Activated naive CD4-positive, alpha-beta T cell treated with anti-CD3 and anti-CD28 coated beads, Interleukin-2, amount 10 ng/mL, durations not matched to agents 7 days and 5 days (primary cell): ENCODE measurements at regions not wholly inside any gene's neighbourhood (a gene's known extent, or its start where the extent isn't known, plus 50 kb on each side); places are given as distances from the start of the nearest gene placed in this dataset.
"Not testable (repeated sequence)": the region's sequence is repeated elsewhere in the genome, so short reads cannot be mapped to it uniquely, and the experiment has no call there.

Experiments used
- CTCF ChIA-PET: fragments of 350-600 bp; sonication (Branson Sonifier 250); formaldehyde crosslinking; loops from one replicate; lab custom pipeline; 2021; ENCODE audit warnings: antibody characterized with exemption; lab: Charles Lee
- DNase-seq: peaks from one replicate; pipeline ENCODE4 v3.0.0-alpha.2; 2020
- H3K27ac Mint-ChIP-seq: one replicate; pipeline ENCODE4 v1.8.0; 2021; ENCODE audit warnings: mild to moderate bottlenecking, moderate library complexity, mixed read lengths
- H3K27me3 Mint-ChIP-seq: one replicate; pipeline ENCODE4 v1.8.0; 2021; ENCODE audit warnings: mild to moderate bottlenecking, mixed read lengths
- H3K36me3 Mint-ChIP-seq: one replicate; pipeline ENCODE4 v1.8.0; 2021; ENCODE audit warnings: mixed read lengths
- H3K4me1 Mint-ChIP-seq: one replicate; pipeline ENCODE4 v1.8.0; 2021; ENCODE audit warnings: mixed read lengths
- H3K4me3 Mint-ChIP-seq: one replicate; pipeline ENCODE4 v1.8.0; 2021; ENCODE audit warnings: mild to moderate bottlenecking, moderate library complexity, mixed read lengths
- H3K9me3 Mint-ChIP-seq: one replicate; pipeline ENCODE4 v1.8.0; 2021; ENCODE audit warnings: mixed read lengths

GRCh38 chr3:88812576-88812975 is 294.8 kb upstream of the EPHA3 start:
- H3K27ac Mint-ChIP-seq, result no peak overlapping the region
- no peak for DNase-seq
- H3K4me1 Mint-ChIP-seq, result no peaks in the 10 kb centered on the region
- no peak overlapping the region for H3K4me3 Mint-ChIP-seq
- no peaks in the 10 kb centered on the region for H3K27me3 Mint-ChIP-seq
- CTCF ChIA-PET, result no interaction called here
- no peaks in the 10 kb centered on the region for H3K9me3 Mint-ChIP-seq
- no peaks in the 10 kb centered on the region for H3K36me3 Mint-ChIP-seq

GRCh38 chr3:88816445-88816844 is 291.0 kb upstream of the EPHA3 start:
- DNase-seq, result no peak
- no peak overlapping the region for H3K4me3 Mint-ChIP-seq
- no peaks in the 10 kb centered on the region for H3K36me3 Mint-ChIP-seq
- H3K4me1 Mint-ChIP-seq, result no peaks in the 10 kb centered on the region
- H3K27ac Mint-ChIP-seq, result no peak overlapping the region
- no peaks in the 10 kb centered on the region for H3K9me3 Mint-ChIP-seq
- CTCF ChIA-PET, result no interaction called here
- no peaks in the 10 kb centered on the region for H3K27me3 Mint-ChIP-seq

DNA sequence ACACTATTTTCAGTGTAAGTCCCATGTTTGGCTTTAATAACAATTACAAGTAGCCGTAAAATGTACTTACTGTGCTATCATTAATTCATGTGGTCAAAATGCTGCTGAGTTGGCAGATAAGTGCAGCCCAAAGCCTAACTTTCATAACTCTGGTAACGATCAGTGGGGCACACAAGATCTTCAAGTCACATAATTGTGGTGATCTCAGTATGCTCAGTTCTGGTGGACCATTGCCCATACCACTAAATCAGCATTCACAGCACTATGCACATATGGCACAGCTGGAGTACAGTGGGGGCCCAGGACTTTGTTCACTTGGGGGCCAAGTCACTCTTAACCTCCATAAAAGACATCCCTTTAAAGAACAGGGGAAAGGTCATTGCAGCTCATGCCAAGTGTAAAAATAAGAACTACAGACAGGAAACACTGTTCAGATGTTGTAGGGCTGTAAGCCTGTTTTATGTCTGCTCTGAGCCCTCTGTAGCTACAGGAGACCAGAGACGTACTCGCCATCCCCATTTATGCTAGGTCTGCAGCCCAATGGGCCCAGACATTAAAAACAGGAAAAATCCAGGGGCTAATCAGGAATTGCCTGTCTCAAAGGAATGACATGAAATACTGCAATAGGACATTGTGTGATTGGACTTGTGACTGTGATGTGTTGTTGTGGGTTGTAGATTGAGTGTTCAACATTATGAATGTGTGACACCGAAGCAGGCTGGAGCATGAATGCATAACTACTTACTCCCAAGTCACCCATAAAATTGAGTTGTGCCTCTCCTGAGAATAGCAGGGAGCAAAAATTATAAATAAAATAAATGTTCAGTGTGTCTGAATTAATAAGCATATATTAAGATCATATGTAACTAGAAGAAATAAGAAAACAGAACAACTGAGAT is 282.5 kb upstream of the EPHA3 start:
- CTCF ChIA-PET, result no interaction called here
- Mint-ChIP-seq H3K36me3 (no peaks in the 10 kb centered on the region), H3K9me3 (no peaks in the 10 kb centered on the region), H3K27ac (no peak overlapping the region), H3K27me3 (no peaks in the 10 kb centered on the region), H3K4me1 (no peaks in the 10 kb centered on the region), H3K4me3 (no peak overlapping the region)
- no peak for DNase-seq

GRCh38 chr3:88828466-88828865 is 279.0 kb upstream of the EPHA3 start:
- Mint-ChIP-seq H3K4me1 (no peaks in the 10 kb centered on the region), H3K9me3 (no peaks in the 10 kb centered on the region), H3K4me3 (no peak overlapping the region), H3K36me3 (no peaks in the 10 kb centered on the region), H3K27me3 (no peaks in the 10 kb centered on the region), H3K27ac (no peak overlapping the region)
- CTCF ChIA-PET, result no interaction called here
- no peak for DNase-seq

DNA sequence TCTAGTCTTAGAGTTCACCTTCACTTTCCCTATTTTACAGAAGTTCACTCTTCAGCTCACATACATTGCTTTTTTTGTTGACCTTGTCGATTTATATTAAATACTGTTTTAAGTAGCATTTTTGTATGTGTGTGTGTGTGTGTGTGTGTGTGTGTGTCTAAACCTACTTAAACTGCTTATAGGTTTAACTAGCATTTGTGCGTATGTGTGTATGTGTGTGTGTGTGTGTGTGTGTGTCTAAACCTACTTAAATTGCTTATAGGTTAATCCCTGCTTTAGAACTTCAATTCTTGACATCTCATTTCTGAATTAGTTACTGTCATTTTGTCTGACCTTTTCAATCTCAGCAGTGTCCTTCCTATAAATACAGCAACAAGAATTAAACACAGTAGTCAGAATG is 254.8 kb upstream of the EPHA3 start:
- Mint-ChIP-seq H3K36me3 (no peaks in the 10 kb centered on the region), H3K4me1 (no peaks in the 10 kb centered on the region), H3K27me3 (no peaks in the 10 kb centered on the region), H3K27ac (no peak overlapping the region), H3K9me3 (no peaks in the 10 kb centered on the region), H3K4me3 (no peak overlapping the region)
- no peak for DNase-seq
- CTCF ChIA-PET, result no interaction called here

DNA sequence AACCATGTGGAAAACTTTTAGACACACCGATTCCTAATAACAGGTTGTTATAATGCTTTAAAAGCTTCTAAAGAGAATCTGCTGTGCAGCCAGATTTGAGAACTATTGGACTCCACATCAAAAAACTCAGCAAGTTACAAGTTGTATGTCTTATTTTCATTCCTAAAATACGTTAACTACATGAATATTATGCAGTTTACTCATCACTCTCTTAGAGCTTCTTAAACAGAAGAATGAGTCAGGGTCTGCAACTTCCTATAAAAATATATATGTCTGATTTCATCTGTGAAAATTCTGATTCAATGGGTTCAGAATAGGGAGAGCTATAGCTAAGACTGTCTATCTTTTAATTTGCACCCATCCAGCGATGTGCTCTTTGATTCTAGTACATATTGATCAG is 244.2 kb upstream of the EPHA3 start:
- no peak for DNase-seq
- no peaks in the 10 kb centered on the region for H3K36me3 Mint-ChIP-seq
- H3K27me3 Mint-ChIP-seq, result no peaks in the 10 kb centered on the region
- H3K9me3 Mint-ChIP-seq, result peaks cover 5% of the 10 kb centered on the region
- no peak overlapping the region for H3K4me3 Mint-ChIP-seq
- no peaks in the 10 kb centered on the region for H3K4me1 Mint-ChIP-seq
- H3K27ac Mint-ChIP-seq, result no peak overlapping the region
- CTCF ChIA-PET, result no interaction called here

DNA sequence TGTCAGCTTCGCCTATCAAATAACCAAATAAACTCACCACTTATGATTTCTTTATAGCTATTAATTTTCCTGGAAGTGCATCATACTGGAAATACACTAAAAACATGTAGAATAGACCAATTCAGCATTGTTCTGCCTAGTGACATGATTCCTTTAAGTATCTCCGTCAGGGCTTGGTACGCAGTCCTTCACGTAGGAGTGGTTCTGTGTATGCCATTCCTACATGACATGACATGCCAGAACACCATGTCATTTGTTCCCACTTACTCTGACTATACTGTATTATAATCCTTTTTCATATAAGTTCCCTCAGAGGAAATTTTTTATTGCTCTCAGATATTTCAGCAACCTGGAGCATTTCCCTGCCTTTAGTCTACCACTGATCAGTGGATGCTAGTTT is 230.7 kb upstream of the EPHA3 start:
- H3K27me3 Mint-ChIP-seq, result no peaks in the 10 kb centered on the region
- no peak overlapping the region for H3K4me3 Mint-ChIP-seq
- no peaks in the 10 kb centered on the region for H3K36me3 Mint-ChIP-seq
- no peaks in the 10 kb centered on the region for H3K4me1 Mint-ChIP-seq
- CTCF ChIA-PET, result no interaction called here
- no peak overlapping the region for H3K27ac Mint-ChIP-seq
- no peak for DNase-seq
- H3K9me3 Mint-ChIP-seq, result peaks cover 2% of the 10 kb centered on the region

DNA sequence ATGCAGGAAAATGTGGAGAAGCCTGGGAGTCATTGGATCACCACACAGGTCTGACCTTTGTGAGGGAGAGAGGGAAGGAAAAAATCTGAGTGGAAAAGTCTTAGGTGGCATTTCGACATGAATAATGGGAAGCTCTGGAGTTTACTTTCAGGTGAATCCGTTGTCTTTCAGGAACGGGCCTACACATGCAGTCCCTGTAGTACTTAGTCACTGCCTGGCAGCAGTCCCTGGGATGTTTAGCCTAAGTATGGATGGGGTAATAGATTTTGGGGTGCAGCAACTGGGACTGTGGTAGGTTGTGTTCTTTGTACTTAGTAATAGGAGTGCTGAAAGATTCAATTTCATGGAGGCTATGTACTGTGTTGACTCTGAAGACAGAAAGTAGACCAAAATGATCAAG is 227.5 kb upstream of the EPHA3 start:
- Mint-ChIP-seq H3K36me3 (no peaks in the 10 kb centered on the region), H3K4me3 (no peak overlapping the region), H3K9me3 (no peaks in the 10 kb centered on the region), H3K27me3 (no peaks in the 10 kb centered on the region), H3K4me1 (no peaks in the 10 kb centered on the region), H3K27ac (no peak overlapping the region)
- DNase-seq, result no peak
- CTCF ChIA-PET, result no interaction called here

- H3K27ac Mint-ChIP-seq, result no peak overlapping the region
- CTCF ChIA-PET, result no interaction called here
- no peak for DNase-seq
- no peaks in the 10 kb centered on the region for H3K4me1 Mint-ChIP-seq
- H3K27me3 Mint-ChIP-seq, result no peaks in the 10 kb centered on the region
- H3K4me3 Mint-ChIP-seq, result no peak overlapping the region
- H3K9me3 Mint-ChIP-seq, result no peaks in the 10 kb centered on the region
- H3K36me3 Mint-ChIP-seq, result no peaks in the 10 kb centered on the region
Observed at GRCh38 chr3:88882121-88882520, 225.3 kb upstream of the EPHA3 start.

- H3K27ac Mint-ChIP-seq, result not testable (repeated sequence)
- H3K9me3 Mint-ChIP-seq, result peaks cover 12% of the 10 kb centered on the region
Observed at GRCh38 chr3:88886624-88887023, 220.8 kb upstream of the EPHA3 start.

GRCh38 chr3:88896026-88896425 is 211.4 kb upstream of the EPHA3 start:
- CTCF ChIA-PET, result no interaction called here
- H3K4me1 Mint-ChIP-seq, result no peaks in the 10 kb centered on the region

More at GRCh38 chr3:88886624-88887023, 220.8 kb upstream of the EPHA3 start:
- CTCF ChIA-PET, DNase-seq, H3K36me3 Mint-ChIP-seq, H3K4me1 Mint-ChIP-seq, H3K4me3 Mint-ChIP-seq, H3K27me3 Mint-ChIP-seq: not testable (repeated sequence)

DNA sequence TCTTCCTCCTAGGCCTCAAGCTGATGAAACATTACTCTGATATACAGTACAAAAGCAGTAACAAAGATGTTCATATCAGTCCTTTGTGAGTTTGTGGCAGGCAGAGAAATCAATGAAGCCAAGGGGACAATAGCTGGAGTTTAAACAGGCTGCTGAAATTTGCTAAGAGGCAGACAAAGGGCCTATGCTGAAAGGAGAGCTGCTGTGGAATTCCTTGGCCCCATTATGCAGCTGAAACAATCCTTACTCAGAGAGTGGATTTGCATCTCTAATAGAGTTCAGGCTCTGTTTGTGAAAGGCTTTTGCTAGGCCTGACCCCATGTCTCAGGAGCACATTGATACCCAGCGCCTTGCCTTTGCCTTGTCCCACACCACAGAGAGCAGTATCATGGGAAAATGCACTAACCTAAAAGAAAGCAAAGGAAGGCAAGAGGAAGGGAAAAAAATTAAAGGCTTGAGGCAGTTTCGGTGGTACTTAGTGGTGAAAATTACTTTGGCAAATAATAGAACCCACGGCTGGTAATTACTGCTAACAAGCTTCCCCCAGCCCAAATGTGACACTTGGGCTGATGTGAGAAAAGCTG is 195.0 kb upstream of the EPHA3 start:
- no peaks in the 10 kb centered on the region for H3K9me3 Mint-ChIP-seq
- CTCF ChIA-PET, result no interaction called here
- H3K27me3 Mint-ChIP-seq, result no peaks in the 10 kb centered on the region
- H3K4me3 Mint-ChIP-seq, result no peak overlapping the region
- H3K27ac Mint-ChIP-seq, result no peak overlapping the region
- no peaks in the 10 kb centered on the region for H3K4me1 Mint-ChIP-seq
- no peak for DNase-seq
- H3K36me3 Mint-ChIP-seq, result no peaks in the 10 kb centered on the region

More at GRCh38 chr3:88896026-88896425, 211.4 kb upstream of the EPHA3 start:
- no peaks in the 10 kb centered on the region for H3K36me3 Mint-ChIP-seq
- H3K27me3 Mint-ChIP-seq, result no peaks in the 10 kb centered on the region
- H3K27ac Mint-ChIP-seq, result no peak overlapping the region
- no peak for DNase-seq
- peaks cover 4% of the 10 kb centered on the region for H3K9me3 Mint-ChIP-seq
- H3K4me3 Mint-ChIP-seq, result no peak overlapping the region

GRCh38 chr3:88918841-88919240 is 188.6 kb upstream of the EPHA3 start:
- H3K9me3 Mint-ChIP-seq, result no peaks in the 10 kb centered on the region
- no peaks in the 10 kb centered on the region for H3K36me3 Mint-ChIP-seq
- CTCF ChIA-PET, result no interaction called here
- no peak overlapping the region for H3K4me3 Mint-ChIP-seq
- H3K27me3 Mint-ChIP-seq, result no peaks in the 10 kb centered on the region
- H3K27ac Mint-ChIP-seq, result no peak overlapping the region
- H3K4me1 Mint-ChIP-seq, result no peaks in the 10 kb centered on the region
- DNase-seq, result no peak

DNA sequence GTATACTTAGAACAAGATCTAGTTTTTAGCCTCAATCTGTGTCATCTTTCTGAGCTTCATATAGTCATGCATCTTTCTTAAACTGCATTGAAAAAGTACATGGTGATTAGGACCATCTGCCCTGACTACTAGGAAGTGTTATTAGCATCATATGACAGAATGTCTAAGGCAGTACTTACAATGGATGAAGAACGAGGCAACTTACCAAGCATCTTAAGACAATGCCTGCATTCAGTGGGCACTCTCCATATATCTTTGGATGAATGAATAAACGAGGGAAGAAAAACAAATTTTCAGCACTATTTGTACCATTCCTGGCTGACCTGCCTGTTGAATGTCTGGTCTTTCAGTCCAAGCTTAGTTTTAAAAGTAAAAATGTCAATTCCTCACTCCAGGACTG is 185.4 kb upstream of the EPHA3 start:
- DNase-seq, result no peak
- Mint-ChIP-seq H3K4me1 (no peaks in the 10 kb centered on the region), H3K4me3 (no peak overlapping the region), H3K9me3 (no peaks in the 10 kb centered on the region), H3K36me3 (no peaks in the 10 kb centered on the region), H3K27ac (no peak overlapping the region), H3K27me3 (no peaks in the 10 kb centered on the region)
- CTCF ChIA-PET, result no interaction called here

- Mint-ChIP-seq H3K4me3 (no peak overlapping the region), H3K4me1 (no peaks in the 10 kb centered on the region), H3K36me3 (no peaks in the 10 kb centered on the region), H3K9me3 (no peaks in the 10 kb centered on the region), H3K27ac (no peak overlapping the region), H3K27me3 (no peaks in the 10 kb centered on the region)
- CTCF ChIA-PET, result no interaction called here
- DNase-seq, result no peak
Observed at GRCh38 chr3:88926221-88926620, 181.2 kb upstream of the EPHA3 start.
